DOHH2 (cell line): ENCODE measurements at regions not wholly inside any gene's neighbourhood (a gene's known extent, or its start where the extent isn't known, plus 50 kb on each side); places are given as distances from the start of the nearest gene placed in this dataset.

Experiments
- CTCF ChIP-seq: fragments of 200-600 bp; sonication (generic); IDR thresholded peaks from one replicate; pipeline ENCODE4 v1.5.1; 2014; ENCODE audit warnings: antibody characterized with exemption, mild to moderate bottlenecking, low read depth, low read length; ENCODE audit not compliant: poor library complexity, severe bottlenecking
- EZH2phosphoT487 ChIP-seq: fragments of 200-600 bp; sonication (generic); IDR thresholded peaks from 2 replicates; pipeline ENCODE4 v1.6.1; 2017; ENCODE audit warnings: borderline replicate concordance, mild to moderate bottlenecking, antibody characterized with exemption, low read length, moderate library complexity, mixed read lengths

- TF ChIP-seq CTCF (no peak), EZH2phosphoT487 (no peak)
Observed at GRCh38 chr2:95670167-95670566, 78.4 kb downstream of the TRIM43 start.
